ENCODE measurements at regions not wholly inside any gene's neighbourhood (a gene's known extent, or its start where the extent isn't known, plus 50 kb on each side); places are given as distances from the start of the nearest gene placed in this dataset.

GRCh38 chr16:17591655-17592405, 121.1 kb upstream of the XYLT1 start:
- peak; percentile 82 for DNase-seq (ENCODE audit: low read depth)

- DNase-seq (ENCODE audit: low read depth), result peak; percentile 72
Observed at GRCh38 chr16:17590711-17591654, 120.2 kb upstream of the XYLT1 start.

GRCh38 chr16:17589898-17590297, 119.1 kb upstream of the XYLT1 start:
- DNase-seq (ENCODE audit: low read depth), result peak; percentile 30

DNA sequence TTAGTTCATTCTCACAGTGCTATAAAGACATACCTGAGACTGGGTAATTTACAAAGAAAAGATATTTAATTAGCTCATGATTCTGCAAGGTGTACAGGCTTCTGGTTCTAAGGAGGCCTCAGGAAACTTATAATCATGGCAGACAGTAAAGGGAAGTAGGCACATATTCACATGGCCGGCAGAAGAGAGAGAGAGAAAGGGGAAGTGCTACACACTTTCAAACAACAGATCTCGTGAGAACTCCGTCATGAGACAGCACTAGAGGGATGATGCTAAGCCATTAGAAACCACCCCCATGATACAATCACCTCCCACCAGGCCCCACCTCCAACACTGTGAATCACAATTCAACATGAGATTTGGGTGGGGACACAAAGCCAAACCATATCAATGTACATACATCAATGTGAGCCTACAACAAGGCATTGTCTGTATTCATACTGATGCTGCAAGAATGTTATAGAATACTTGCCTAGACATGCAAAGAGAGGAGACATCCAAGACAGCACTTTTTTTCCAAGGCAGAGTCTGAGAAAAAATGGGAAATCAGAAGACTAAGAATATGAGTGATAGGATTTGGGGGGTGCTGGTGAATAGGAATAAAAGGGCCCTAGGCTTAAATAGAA, 114.8 kb upstream of the XYLT1 start:
- DNase-seq (ENCODE audit: low read depth), result no peak

GRCh38 chr16:17578981-17579874, 108.5 kb upstream of the XYLT1 start:
- peak; percentile 73 for DNase-seq (ENCODE audit: low read depth)

GRCh38 chr16:17574256-17574655, 103.5 kb upstream of the XYLT1 start:
- DNase-seq (ENCODE audit: low read depth), result no peak

GRCh38 chr16:17572145-17572544, 101.4 kb upstream of the XYLT1 start:
- DNase-seq (ENCODE audit: low read depth), result no peak

DNA sequence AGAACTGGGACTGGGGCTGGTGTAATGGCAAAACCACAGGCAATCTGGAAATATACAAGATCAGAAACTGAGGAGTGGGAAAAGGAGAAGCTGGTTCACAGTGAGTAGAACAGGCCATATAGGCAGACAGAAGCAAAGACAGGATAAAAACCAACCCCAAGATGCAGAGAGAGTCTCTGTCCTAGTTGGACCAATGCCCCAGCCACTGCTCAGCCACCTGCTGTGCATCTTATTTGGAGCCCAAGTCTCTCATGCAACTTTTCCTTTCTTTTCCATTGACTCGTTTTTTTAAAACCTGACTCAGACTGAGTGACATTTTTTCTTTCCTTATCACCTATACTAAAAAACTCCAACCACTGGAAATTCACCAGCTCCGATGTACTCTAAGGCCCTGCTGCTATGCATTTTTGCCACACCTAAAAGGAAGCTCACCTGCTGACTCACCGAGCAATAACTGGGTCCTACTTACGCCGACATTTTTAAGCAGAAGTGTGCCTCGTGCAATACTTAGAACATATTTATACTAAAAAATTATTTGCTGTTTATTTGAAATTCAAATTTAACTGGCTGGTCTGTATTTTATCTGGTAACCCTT, 100.8 kb upstream of the XYLT1 start:
- no peak for DNase-seq (ENCODE audit: low read depth)

GRCh38 chr16:17568239-17568638, 97.5 kb upstream of the XYLT1 start:
- DNase-seq (ENCODE audit: low read depth), result no peak

- DNase-seq (ENCODE audit: low read depth), result peak; percentile 16
Observed at GRCh38 chr16:17567455-17567854, 96.7 kb upstream of the XYLT1 start.

DNA sequence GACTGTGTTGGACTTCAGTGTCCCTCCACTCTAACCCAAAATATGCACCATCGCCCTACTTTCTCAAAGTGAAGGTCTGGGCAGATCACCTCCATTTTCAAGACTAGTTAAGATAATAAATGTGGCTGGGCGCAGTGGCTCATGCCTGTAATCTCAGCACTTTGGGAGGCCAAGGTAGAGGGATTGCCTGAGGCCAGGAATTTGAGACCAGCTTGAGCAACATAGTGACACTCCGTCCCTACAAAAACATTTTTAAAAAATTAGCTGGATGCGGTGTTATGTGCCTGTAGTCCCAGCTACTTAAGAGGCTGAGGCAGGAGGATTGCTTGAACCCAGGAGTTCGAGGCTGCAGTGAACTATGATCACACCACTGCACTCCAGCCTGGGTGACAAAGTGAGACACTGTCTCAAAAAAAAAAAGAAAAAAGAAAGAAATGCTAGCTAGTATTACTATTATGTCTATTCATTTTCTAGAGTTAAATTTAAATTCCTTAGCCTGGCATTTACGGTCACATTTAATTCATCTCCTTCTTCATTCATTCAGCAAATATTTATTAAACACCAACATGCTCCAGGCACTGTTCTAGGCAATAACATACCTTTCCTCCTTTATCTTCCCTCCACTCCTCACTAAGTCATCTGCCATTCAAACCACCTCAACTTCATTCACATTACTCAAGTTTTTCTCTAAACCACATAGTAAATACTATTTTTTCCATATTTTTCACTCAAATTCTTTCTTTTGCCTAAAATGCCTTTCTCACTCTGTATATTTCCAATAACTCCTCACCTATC, 96.1 kb upstream of the XYLT1 start:
- no peak for DNase-seq (ENCODE audit: low read depth)

- DNase-seq (ENCODE audit: low read depth), result no peak
Observed at GRCh38 chr16:17566075-17566474, 95.3 kb upstream of the XYLT1 start.

DNA sequence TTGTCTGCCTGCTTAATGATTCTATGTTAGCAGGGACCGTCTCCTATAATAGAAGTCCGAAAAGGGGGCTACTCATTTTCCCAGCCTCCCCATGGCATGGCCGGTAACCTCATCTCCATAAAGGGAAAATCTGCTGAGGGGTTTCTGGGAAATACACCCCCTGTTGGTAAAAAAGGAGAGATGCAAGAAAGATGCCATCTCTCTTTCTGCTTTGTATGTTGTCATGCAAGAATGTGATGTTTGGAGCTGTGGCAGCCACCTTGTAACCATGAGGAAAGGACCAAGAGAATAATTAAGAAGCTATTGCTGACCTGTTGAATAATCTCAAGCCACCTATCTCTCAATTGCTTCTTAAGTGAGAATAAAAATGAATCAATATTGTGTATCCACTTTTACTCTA, 94.8 kb upstream of the XYLT1 start:
- DNase-seq (ENCODE audit: low read depth), result no peak

DNA sequence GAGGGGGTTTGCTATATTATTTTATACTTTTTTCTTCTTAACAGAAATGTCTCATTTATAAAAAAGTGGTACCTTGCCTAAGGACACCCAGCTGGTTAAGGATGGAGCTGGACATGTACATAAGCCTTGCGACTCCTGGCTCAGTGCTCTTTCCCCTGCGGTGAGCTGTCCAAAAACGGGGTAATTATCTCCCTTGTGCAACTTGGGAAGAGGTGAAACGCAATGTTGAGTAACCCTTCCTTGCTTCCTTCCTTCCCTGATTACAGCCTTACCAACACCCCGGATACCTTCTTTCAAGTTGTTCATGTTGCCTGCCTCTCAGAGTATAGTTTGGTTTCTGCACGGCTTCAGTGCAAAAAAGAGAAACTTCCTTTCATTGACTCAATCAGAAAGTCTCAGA, 94.1 kb upstream of the XYLT1 start:
- DNase-seq (ENCODE audit: low read depth), result no peak

GRCh38 chr16:17563323-17564091, 92.7 kb upstream of the XYLT1 start:
- no peak for DNase-seq (ENCODE audit: low read depth)

DNA sequence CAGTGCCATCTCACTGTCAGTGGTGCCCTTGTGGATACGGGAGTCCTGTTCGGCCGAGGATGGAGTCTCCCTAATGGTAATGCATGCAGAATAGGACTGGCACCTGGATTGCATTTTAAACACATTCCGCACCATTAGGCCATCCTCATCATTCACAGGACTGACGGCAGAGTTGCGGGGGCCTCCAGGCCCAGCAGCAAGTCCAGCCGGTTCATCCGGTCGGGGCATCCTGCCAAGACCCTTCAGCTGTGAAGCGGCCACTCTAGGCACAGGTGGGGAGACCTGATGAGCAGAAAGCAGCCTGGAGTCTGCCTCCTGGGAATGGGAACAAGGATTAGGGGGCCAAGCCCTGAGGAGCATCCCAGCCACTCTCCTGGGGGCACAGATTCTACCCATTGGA, 90.3 kb upstream of the XYLT1 start:
- DNase-seq (ENCODE audit: low read depth), result no peak

DNA sequence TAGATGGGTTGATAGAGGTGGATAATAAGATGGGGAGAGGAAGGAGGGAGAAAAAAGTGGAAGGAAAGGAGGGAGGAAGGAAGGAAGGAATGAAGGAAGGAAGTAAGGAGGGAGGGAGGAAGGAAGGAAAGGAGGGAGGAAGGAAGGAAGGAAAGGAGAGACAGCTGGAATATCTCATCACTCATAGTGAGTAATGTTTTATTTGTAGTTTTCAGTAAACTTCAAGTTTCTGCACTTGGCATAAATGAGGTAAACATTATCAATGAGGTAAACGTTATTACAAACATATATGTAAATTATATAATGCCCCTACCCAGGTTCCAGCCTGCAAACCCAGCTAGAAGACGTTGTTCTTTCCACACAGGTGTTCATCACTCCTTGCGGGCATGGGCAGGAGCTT, 89.8 kb upstream of the XYLT1 start:
- DNase-seq (ENCODE audit: low read depth), result no peak

- no peak for DNase-seq (ENCODE audit: low read depth)
Observed at GRCh38 chr16:17559394-17559793, 88.6 kb upstream of the XYLT1 start.

- DNase-seq (ENCODE audit: low read depth), result no peak
Observed at GRCh38 chr16:17557949-17558348, 87.2 kb upstream of the XYLT1 start.
